Cardiac septum (tissue), 1 donor: ENCODE measurements at regions not wholly inside any gene's neighbourhood (a gene's known extent, or its start where the extent isn't known, plus 50 kb on each side); places are given as distances from the start of the nearest gene placed in this dataset.

Experiments
- DNase-seq: peaks from one replicate; pipeline ENCODE4 v3.0.0-alpha.2; 2020; ENCODE audit warnings: low spot score
- intact Hi-C: fragments of 100-400 bp; cut with DNase I; formaldehyde crosslinking; loops from one replicate; pipeline ENCODE4 v1.14.0; 2022
- donor health status: DM: no; HTN: no; CAD: no.

- intact Hi-C loops = no loop called here
- DNase-seq = no peak
These were observed 58.3 kb upstream of the DLG1 start for GRCh38 chr3:197356741-197357140.

GRCh38 chr3:197356275-197356674, 57.9 kb upstream of the DLG1 start:
- no peak for DNase-seq
- intact Hi-C loops = no loop called here

- intact Hi-C loops = no loop called here
- DNase-seq = no peak
These were observed 57.3 kb upstream of the DLG1 start for GRCh38 chr3:197355713-197356112.

- peak; percentile 79 for DNase-seq
- intact Hi-C loops = loop anchor here (5.0 kb wide), 2 partner anchors 57 to 322 kb away; partner anchors contain the start of gene DLG1
These were observed 56.2 kb upstream of the DLG1 start for GRCh38 chr3:197354568-197355001.

- no peak for DNase-seq
- intact Hi-C loops = loop anchor here (2.0 to 5.0 kb wide), 3 partner anchors 41 to 322 kb away; partner anchors contain the start of gene DLG1
These were observed 55.6 kb upstream of the DLG1 start for GRCh38 chr3:197353867-197354567.

- intact Hi-C loops = loop anchor here (2.0 to 5.0 kb wide), 3 partner anchors 42 to 321 kb away; partner anchors contain the start of gene DLG1
- DNase-seq = no peak
These were observed 54.8 kb upstream of the DLG1 start for GRCh38 chr3:197353001-197353866.

GRCh38 chr3:197352382-197352781, 54.0 kb upstream of the DLG1 start:
- peak; percentile 83 for DNase-seq
- intact Hi-C loops = loop anchor here (1.0 to 5.0 kb wide), 4 partner anchors 42 to 320 kb away; partner anchors contain the start of gene DLG1

- DNase-seq = no peak
- intact Hi-C loops = loop anchor here (5.0 kb wide), 2 partner anchors 53 to 318 kb away; partner anchors contain the start of gene DLG1
These were observed 52.0 kb upstream of the DLG1 start for GRCh38 chr3:197350446-197350845.

- no peak for DNase-seq
- intact Hi-C loops = no loop called here
These were observed 51.0 kb upstream of the DLG1 start for GRCh38 chr3:197349368-197349767.
